ENCODE measurements at regions not wholly inside any gene's neighbourhood (a gene's known extent, or its start where the extent isn't known, plus 50 kb on each side); places are given as distances from the start of the nearest gene placed in this dataset.

- no peak for TF ChIP-seq POLR2A (IDR thresholded peaks at IDR 0.05)
- no peak for TF ChIP-seq CTCF (IDR thresholded peaks at IDR 0.05 in 4 of 5, conservative IDR thresholded peaks at IDR 0.05 in 1 of 5)
Measured at GRCh38 chr19:27885359-27885758, 1327.6 kb downstream of the UQCRFS1 start.

All from gastrocnemius medialis (tissue), 4 donors.